Activated CD4-positive, alpha-beta T cell treated with anti-CD3 and anti-CD28 coated beads, Interleukin-2, amount 10 ng/mL, durations not matched to agents 7 days and 5 days (primary cell): ENCODE measurements at regions not wholly inside any gene's neighbourhood (a gene's known extent, or its start where the extent isn't known, plus 50 kb on each side); places are given as distances from the start of the nearest gene placed in this dataset.

ENCODE experiments used
- CTCF ChIA-PET: fragments of 350-600 bp; sonication (Branson Sonifier 250); formaldehyde crosslinking; loops from one replicate; lab custom pipeline; 2021; ENCODE audit warnings: antibody characterized with exemption; lab: Charles Lee
- POLR2A ChIA-PET: fragments of 350-600 bp; sonication (Branson Sonifier 250); formaldehyde crosslinking; loops from one replicate; lab custom pipeline; 2021; ENCODE audit warnings: antibody characterized with exemption; lab: Charles Lee
- DNase-seq: peaks from one replicate; pipeline ENCODE4 v3.0.0-alpha.2; 2020
- H3K27ac Mint-ChIP-seq: one replicate; pipeline ENCODE4 v1.8.0; 2021; ENCODE audit warnings: mild to moderate bottlenecking, moderate library complexity, mixed read lengths
- H3K27me3 Mint-ChIP-seq: one replicate; pipeline ENCODE4 v1.8.0; 2021; ENCODE audit warnings: mixed read lengths
- H3K36me3 Mint-ChIP-seq: one replicate; pipeline ENCODE4 v1.8.0; 2021; ENCODE audit warnings: low read depth, mixed read lengths
- H3K4me1 Mint-ChIP-seq: one replicate; pipeline ENCODE4 v1.8.0; 2021; ENCODE audit warnings: mixed read lengths
- H3K4me3 Mint-ChIP-seq: one replicate; pipeline ENCODE4 v1.8.0; 2021; ENCODE audit warnings: mild to moderate bottlenecking, moderate library complexity, mixed read lengths
- H3K9me3 Mint-ChIP-seq: one replicate; pipeline ENCODE4 v1.8.0; 2021; ENCODE audit warnings: mixed read lengths

DNA sequence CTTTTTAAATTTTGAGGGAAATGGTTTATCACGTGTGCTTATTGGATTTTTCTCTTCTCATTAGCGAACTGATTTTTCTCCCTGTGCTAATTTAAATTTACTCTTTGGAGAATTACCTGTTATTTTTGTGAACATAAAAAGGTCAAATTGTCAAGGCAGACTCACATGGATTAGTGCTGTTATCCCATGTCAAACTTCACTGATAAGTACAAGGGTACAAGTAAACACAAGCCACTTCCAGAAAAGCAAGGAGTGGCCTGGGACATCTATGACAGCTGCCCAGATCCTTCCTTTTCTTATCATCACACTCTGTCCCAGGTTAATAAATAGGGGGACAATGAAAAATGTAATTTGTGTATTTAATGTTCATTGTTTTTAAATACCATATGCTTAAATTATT is 901.2 kb downstream of the LTN1 start:
- DNase-seq = no peak
- Mint-ChIP-seq H3K4me3 (no peak overlapping the region), H3K36me3 (no peaks in the 10 kb centered on the region), H3K27me3 (no peaks in the 10 kb centered on the region), H3K9me3 (no peaks in the 10 kb centered on the region), H3K4me1 (no peaks in the 10 kb centered on the region), H3K27ac (no peak overlapping the region)
- ChIA-PET POLR2A (no interaction called here), CTCF (no interaction called here)

DNA sequence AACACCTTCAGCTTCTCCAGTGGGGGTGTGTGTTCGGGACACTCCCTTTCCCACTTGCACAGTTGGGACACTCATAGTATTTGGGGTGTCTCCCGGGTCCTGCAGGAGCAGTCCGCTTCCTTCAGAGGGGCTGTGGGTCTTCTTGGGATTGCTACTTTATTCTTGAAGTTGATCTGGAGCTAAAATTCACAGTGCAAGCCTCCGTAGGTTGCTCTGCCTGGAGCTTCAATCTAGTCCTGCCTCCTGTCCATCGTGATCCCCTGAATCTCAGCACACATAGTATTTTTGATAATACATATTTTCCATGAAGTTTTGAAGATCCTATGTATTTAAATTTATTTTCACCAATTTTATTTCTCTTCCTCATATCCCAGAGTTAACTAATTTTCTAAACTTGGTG is 902.1 kb downstream of the LTN1 start:
- ChIA-PET CTCF (no interaction called here), POLR2A (no interaction called here)
- no peaks in the 10 kb centered on the region for H3K27me3 Mint-ChIP-seq
- no peaks in the 10 kb centered on the region for H3K9me3 Mint-ChIP-seq
- no peaks in the 10 kb centered on the region for H3K4me1 Mint-ChIP-seq
- H3K27ac Mint-ChIP-seq = no peak overlapping the region
- no peak overlapping the region for H3K4me3 Mint-ChIP-seq
- H3K36me3 Mint-ChIP-seq = no peaks in the 10 kb centered on the region
- DNase-seq = no peak

DNA sequence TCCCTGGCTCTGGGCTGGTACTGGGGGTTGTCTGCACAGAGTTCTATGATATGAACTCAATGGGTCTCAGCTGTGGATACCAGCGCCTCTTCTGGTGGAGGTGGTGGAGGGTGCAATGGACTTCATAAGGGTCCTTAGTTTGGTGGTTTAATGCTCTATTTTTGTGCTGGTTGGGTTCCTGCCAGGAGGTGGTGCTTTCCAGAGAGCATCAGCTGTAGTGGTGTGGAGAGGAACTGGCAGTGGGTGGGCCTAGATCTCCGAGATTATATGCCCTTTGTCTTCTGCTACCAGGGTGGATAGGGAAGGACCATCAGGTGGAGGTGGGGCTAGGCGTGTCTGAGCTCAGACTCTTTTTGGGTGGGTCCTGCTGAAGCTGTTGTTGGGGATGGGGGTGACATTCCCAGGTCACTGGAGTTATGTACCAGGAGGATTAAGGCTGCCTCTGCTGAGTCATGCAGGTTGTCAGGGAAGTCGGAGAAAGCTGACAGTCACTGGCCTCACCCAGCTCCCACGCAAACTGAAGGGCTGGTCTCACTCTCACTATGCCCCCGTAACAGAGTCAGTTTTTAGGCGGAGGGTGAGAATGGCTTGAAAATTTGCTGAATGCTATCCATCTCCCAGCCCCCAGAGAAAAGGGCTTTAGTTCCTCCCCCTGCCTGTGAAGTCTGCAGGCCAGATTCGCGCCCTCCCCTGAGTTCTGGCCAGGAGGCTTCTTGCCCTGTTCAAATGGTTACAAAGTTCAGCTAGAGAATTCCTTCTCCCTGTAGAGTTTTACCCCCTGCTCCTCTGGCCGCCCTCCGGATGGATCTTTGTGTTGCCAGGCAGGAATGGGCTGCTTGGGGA is 902.9 kb downstream of the LTN1 start:
- POLR2A ChIA-PET = no interaction called here
- Mint-ChIP-seq H3K4me1 (no peaks in the 10 kb centered on the region), H3K27ac (no peak overlapping the region)

DNA sequence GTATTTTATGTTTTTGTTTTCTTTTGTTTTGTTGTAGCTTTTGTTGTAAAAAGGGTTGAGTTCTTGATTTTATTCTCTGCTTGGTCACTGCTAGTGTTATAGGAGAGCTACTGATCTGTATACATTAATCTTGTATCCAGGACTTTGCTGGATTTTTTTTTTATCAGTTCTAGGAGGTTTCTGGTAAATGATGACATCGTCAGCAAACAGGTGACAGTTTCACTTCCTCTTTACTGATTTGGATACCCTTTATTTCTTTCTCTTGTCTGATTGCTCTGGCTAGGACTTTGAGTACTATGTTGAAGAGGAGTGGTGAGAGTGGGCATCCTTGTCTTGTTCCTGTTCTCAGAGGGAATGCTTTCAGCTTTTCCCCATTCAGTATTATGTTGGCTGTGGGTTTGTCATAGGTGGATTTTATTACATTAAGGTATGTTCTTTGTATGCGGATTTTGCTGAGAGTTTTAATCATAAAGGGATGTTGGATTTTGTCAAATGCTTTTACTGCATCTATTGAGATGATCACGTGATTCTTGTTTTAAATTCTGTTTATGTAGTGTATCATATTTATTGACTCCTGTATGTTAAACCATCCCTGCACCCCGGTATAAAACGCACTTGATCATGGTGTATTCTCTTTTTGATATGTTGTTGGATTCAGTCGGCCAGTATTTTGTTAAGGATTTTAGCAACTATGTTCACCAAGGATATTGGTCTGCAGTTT is 905.7 kb downstream of the LTN1 start:
- H3K4me1 Mint-ChIP-seq = no peaks in the 10 kb centered on the region
- H3K9me3 Mint-ChIP-seq = peaks cover 2% of the 10 kb centered on the region
- no peak for DNase-seq
- no peaks in the 10 kb centered on the region for H3K36me3 Mint-ChIP-seq
- H3K27me3 Mint-ChIP-seq = no peaks in the 10 kb centered on the region
- POLR2A ChIA-PET = no interaction called here
- no peak overlapping the region for H3K4me3 Mint-ChIP-seq
- CTCF ChIA-PET = no interaction called here
- no peak overlapping the region for H3K27ac Mint-ChIP-seq

More for the DNA sequence above, 902.9 kb downstream of the LTN1 start:
- no peaks in the 10 kb centered on the region for H3K36me3 Mint-ChIP-seq
- H3K27me3 Mint-ChIP-seq = no peaks in the 10 kb centered on the region
- CTCF ChIA-PET = no interaction called here
- no peaks in the 10 kb centered on the region for H3K9me3 Mint-ChIP-seq
- no peak overlapping the region for H3K4me3 Mint-ChIP-seq
- DNase-seq = no peak

DNA sequence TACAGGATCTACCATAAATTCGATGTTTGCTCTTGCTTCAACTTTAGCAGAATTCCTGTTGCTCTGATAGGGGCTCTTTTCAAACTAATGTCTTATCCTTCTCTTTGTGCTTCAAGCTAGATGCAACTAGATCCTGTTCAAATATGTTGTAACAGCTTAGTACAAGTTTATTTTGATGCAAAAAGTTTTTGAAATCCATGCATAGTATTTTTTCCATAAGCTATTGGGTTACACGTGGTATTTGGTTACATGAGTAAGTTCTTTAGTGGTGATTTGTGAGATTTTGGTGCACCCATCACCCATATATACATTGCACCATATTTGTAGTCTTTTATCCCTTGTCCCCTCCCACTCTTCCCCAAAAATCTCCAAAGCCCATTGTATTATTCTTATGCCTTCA is 907.7 kb downstream of the LTN1 start:
- no peak overlapping the region for H3K27ac Mint-ChIP-seq

DNA sequence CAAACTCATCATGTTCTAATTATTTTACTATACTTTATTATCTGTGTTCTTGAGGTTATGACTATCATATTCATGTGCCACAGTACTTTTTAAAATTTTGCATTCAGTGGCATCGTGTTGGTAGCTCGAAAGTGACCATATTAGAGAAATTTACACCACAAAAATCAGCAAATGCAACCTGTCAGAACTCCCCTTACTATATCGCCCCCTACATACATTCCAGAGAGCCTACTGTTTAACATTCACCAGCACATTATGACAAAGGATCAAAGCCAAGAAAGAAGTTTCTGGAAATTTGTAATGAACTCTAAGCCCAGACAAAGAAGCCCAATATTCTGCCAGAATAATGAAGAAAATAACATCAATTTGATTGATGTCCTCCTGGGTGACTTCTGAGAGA is 909.3 kb downstream of the LTN1 start:
- POLR2A ChIA-PET = no interaction called here
- H3K36me3 Mint-ChIP-seq = no peaks in the 10 kb centered on the region
- DNase-seq = no peak
- H3K27ac Mint-ChIP-seq = no peak overlapping the region
- CTCF ChIA-PET = no interaction called here
- H3K27me3 Mint-ChIP-seq = no peaks in the 10 kb centered on the region
- no peaks in the 10 kb centered on the region for H3K4me1 Mint-ChIP-seq
- no peak overlapping the region for H3K4me3 Mint-ChIP-seq
- peaks cover 2% of the 10 kb centered on the region for H3K9me3 Mint-ChIP-seq

More for the DNA sequence above, 907.7 kb downstream of the LTN1 start:
- H3K4me3 Mint-ChIP-seq = no peak overlapping the region
- no peaks in the 10 kb centered on the region for H3K27me3 Mint-ChIP-seq
- ChIA-PET POLR2A (no interaction called here), CTCF (no interaction called here)
- peaks cover 2% of the 10 kb centered on the region for H3K9me3 Mint-ChIP-seq
- H3K4me1 Mint-ChIP-seq = no peaks in the 10 kb centered on the region
- no peak for DNase-seq
- H3K36me3 Mint-ChIP-seq = no peaks in the 10 kb centered on the region

DNA sequence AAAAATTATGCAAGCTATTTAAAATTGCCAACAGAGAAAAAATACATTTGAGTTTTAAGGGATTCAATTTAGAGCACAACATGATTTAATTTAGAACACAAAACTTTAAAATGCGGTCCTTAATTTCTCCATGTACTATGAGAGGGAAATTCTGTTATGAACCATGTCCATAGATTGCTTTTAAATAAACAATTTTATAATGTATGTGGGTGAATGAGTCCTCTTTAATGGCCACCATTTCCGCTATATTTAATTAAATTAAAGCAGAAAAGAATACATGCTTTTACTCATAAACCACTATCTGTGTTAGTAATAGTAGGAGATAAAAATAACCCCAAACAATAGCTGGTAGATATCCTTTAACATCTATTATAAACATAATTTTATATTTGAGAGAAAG is 914.6 kb downstream of the LTN1 start:
- Mint-ChIP-seq H3K27ac (no peak overlapping the region), H3K4me1 (no peaks in the 10 kb centered on the region), H3K4me3 (no peak overlapping the region), H3K9me3 (no peaks in the 10 kb centered on the region), H3K27me3 (no peaks in the 10 kb centered on the region), H3K36me3 (no peaks in the 10 kb centered on the region)
- ChIA-PET POLR2A (no interaction called here), CTCF (no interaction called here)
- DNase-seq = no peak

DNA sequence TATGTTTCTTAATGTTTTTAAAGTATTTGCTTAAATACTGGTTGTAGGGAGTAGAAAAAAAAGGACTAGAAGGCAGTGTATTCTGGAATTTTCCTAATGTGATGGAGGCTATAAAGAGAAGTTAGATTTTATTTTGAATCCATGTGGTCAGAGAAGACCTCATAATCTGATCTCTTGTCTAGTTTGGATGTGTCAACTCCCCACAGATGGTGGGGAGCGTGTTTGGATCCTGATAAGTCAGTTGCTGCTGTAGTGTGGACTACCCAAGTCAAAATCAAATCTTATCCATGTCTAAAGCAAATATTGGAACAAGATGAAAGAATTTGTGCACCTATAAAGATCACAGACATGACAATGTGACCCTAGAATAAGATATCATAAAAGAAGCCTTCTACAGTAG is 918.0 kb downstream of the LTN1 start:
- Mint-ChIP-seq H3K27me3 (no peaks in the 10 kb centered on the region), H3K4me1 (no peaks in the 10 kb centered on the region), H3K36me3 (no peaks in the 10 kb centered on the region), H3K9me3 (no peaks in the 10 kb centered on the region), H3K4me3 (no peak overlapping the region), H3K27ac (no peak overlapping the region)
- ChIA-PET CTCF (no interaction called here), POLR2A (no interaction called here)
- DNase-seq = no peak

DNA sequence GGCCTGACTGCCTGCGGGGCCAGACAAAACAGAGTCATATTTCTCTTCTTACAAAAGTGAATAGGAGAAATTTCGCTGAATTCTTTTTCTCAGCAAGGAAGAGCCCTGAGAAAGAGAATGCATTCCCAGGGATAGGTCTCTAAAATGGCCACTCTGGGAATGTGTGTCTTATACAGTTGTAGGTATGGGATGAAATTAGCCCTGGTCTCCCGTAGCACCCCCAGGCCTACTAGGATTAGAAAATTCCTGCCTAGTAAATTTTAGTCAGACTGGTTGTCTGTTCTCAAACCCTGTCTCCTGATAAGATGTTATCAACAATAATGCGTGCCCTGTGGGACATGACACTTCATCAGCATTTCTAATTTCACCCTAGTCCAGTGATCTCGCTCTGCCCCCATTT is 920.1 kb downstream of the LTN1 start:
- no peaks in the 10 kb centered on the region for H3K36me3 Mint-ChIP-seq
- H3K9me3 Mint-ChIP-seq = no peaks in the 10 kb centered on the region
- no peak overlapping the region for H3K4me3 Mint-ChIP-seq
- ChIA-PET CTCF (no interaction called here), POLR2A (no interaction called here)
- no peak overlapping the region for H3K27ac Mint-ChIP-seq
- no peaks in the 10 kb centered on the region for H3K4me1 Mint-ChIP-seq
- no peak for DNase-seq
- H3K27me3 Mint-ChIP-seq = no peaks in the 10 kb centered on the region

DNA sequence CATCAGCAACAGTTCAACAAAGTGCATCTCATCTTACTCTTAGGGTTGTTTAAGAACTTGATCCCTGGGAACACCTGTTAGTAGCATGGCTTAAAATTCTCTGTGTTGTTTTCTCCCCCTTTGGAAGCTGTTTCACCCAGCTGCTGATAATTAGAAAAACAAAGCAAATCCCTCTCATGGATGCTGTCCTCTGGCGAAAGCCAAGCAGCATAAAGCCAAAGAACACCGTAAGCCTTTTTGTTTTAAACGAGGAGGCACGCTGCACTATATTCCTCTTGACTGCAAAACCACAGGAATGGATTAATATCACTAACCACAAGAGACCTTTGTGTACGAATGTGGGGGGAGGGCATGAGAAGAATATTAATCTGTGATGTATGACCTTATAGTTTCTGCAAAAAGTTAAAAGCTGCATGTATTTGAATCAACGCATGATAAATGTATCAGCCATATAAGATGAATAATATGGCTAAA is 923.2 kb downstream of the LTN1 start:
- no peak overlapping the region for H3K4me3 Mint-ChIP-seq
- no peaks in the 10 kb centered on the region for H3K9me3 Mint-ChIP-seq
- POLR2A ChIA-PET = no interaction called here
- no peak overlapping the region for H3K27ac Mint-ChIP-seq
- no peaks in the 10 kb centered on the region for H3K36me3 Mint-ChIP-seq
- no peak for DNase-seq
- H3K4me1 Mint-ChIP-seq = peaks cover 2% of the 10 kb centered on the region
- H3K27me3 Mint-ChIP-seq = no peaks in the 10 kb centered on the region
- CTCF ChIA-PET = no interaction called here

DNA sequence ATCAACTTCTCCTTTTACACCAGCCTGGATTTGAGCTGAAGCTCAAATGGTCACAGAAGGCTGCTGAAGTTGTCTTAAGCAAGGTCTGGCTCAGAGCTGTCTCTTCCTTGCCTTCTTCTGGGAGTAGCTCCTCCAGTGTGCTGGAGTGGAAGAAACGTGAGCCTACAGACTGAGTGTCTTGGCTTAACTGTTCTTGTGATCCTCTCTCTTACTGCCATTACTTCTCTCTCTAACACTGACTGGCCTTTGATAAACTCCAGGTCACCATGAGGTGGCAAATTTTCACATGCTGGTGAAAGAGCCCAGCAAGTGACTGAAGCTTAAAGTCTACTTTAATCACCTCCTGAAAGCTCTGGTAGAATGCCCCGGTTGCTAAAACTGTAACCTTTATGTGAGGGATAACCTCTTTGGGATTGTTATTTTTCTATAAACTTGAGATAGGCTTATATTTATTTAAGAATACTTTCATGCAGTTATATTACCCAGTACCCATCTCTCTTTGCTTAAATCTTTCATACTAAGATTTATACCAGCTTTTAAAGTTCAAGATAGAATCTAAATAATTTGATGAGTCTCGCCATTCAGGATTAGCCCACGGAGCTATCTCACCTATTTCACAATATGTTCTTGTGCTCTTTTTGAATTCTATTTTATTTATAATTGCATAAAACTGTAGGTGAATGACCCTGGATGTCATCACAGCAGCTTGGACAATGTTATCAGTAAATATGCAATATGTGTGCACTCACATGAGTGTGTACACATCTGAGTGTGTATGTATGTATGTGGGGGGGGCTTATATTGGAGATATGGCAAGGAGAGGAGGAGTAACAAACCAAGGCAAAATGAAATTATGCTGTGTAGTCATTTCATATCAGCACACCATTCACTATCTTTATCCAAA is 924.0 kb downstream of the LTN1 start:
- no peaks in the 10 kb centered on the region for H3K36me3 Mint-ChIP-seq
- CTCF ChIA-PET = no interaction called here

DNA sequence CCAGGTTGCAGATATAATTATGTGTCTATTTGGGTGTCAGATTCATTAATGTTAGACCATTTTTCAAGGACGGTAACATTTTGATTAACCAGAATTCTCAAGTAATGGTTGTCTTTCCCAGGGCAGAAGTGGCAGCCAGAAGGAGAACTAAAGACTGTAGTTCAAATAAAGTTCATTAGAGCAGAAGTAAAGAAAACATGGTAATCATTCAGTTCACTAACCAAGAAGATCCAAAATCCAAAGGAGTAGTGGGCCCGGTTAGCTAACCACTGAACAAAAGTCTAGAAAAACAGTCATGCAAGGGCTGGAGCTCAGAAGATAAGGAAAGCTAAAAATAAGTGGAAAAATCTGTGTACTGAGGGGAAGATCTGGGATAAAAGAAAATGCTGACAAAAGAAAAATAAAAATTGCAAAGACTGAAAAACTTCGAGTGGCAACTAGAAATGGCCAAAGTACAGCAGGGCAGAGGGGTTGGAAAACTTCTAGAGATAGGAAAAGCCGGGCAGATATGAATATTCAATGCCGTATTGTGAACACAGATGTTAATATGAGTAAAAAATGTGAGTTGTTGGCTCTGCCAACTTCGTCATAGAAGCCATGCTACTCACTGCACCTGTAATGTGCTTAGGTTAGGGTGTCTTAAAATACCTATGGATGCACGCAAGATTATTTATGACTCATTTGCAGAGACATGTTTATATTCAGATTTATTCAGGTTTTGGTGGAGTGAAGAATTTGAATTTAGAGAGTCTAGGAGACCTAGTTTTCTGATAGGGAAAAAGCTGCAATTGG is 925.9 kb downstream of the LTN1 start:
- Mint-ChIP-seq H3K27ac (no peak overlapping the region), H3K9me3 (no peaks in the 10 kb centered on the region), H3K27me3 (no peaks in the 10 kb centered on the region), H3K4me3 (no peak overlapping the region), H3K36me3 (no peaks in the 10 kb centered on the region), H3K4me1 (peaks cover 2% of the 10 kb centered on the region)
- ChIA-PET CTCF (interaction anchor here (0.6 kb wide), 1 partner anchor 352 kb away, joined by 3 read pairs; no protein-coding TSS in a partner anchor), POLR2A (no interaction called here)
- no peak for DNase-seq

More for the DNA sequence above, 924.0 kb downstream of the LTN1 start:
- H3K9me3 Mint-ChIP-seq = no peaks in the 10 kb centered on the region
- no peak overlapping the region for H3K27ac Mint-ChIP-seq
- H3K4me1 Mint-ChIP-seq = peaks cover 2% of the 10 kb centered on the region
- no peak for DNase-seq
- POLR2A ChIA-PET = no interaction called here
- no peak overlapping the region for H3K4me3 Mint-ChIP-seq
- H3K27me3 Mint-ChIP-seq = no peaks in the 10 kb centered on the region
